ENCODE measurements at regions not wholly inside any gene's neighbourhood (a gene's known extent, or its start where the extent isn't known, plus 50 kb on each side); places are given as distances from the start of the nearest gene placed in this dataset.

DNA sequence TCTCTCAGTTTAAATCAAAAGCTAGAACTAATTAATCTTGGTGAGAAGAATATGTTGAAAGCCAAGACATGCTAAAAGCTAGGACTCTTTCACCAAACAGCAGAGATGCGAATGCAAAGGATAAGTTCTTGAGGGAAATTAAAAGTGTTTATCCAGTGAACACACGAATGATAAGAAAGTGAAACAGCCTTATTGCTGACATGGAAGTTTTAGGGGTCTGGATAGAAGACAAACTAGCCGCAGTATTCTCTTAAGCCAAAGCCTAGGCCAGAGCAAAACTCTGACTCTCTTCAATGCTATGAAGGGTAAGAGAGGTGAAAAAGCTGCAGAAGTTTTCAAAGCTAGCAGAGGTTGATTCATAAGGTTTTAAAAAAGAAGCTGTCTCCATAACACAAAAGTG, 103.0 kb downstream of the UFM1 start:
- TF ChIP-seq EP300 (IDR thresholded peaks at IDR 0.05) (no peak), POLR2AphosphoS5 (IDR thresholded peaks at IDR 0.05) (no peak), POLR2A (IDR thresholded peaks at IDR 0.05) (no peak)

Measured in gastroesophageal sphincter (tissue), 2 donors.